ENCODE measurements at regions not wholly inside any gene's neighbourhood (a gene's known extent, or its start where the extent isn't known, plus 50 kb on each side); places are given as distances from the start of the nearest gene placed in this dataset.

- DNase-seq: no peak
Measured at GRCh38 chr5:158082696-158083287, 223.8 kb upstream of the CLINT1 start.

GRCh38 chr5:158080112-158080511 is 221.2 kb upstream of the CLINT1 start:
- DNase-seq: no peak

GRCh38 chr5:158079097-158079496 is 220.2 kb upstream of the CLINT1 start:
- no peak for DNase-seq

- DNase-seq: peak; percentile 34
Measured at GRCh38 chr5:158074992-158075769, 216.2 kb upstream of the CLINT1 start.

GRCh38 chr5:158074597-158074991 is 215.6 kb upstream of the CLINT1 start:
- no peak for DNase-seq

GRCh38 chr5:158070859-158071258 is 211.9 kb upstream of the CLINT1 start:
- no peak for DNase-seq

GRCh38 chr5:158069838-158070237 is 210.9 kb upstream of the CLINT1 start:
- no peak for DNase-seq

GRCh38 chr5:158068964-158069363 is 210.0 kb upstream of the CLINT1 start:
- no peak for DNase-seq

GRCh38 chr5:158066076-158066475 is 207.1 kb upstream of the CLINT1 start:
- no peak for DNase-seq

- DNase-seq: no peak
Measured at GRCh38 chr5:158064334-158065123, 205.6 kb upstream of the CLINT1 start.

GRCh38 chr5:158063052-158063451 is 204.1 kb upstream of the CLINT1 start:
- no peak for DNase-seq

GRCh38 chr5:158061451-158061850 is 202.5 kb upstream of the CLINT1 start:
- no peak for DNase-seq

GRCh38 chr5:158060212-158060611 is 201.3 kb upstream of the CLINT1 start:
- no peak for DNase-seq

GRCh38 chr5:158058208-158059120 is 199.5 kb upstream of the CLINT1 start:
- DNase-seq: no peak

- no peak for DNase-seq
Measured at GRCh38 chr5:158056130-158056825, 197.3 kb upstream of the CLINT1 start.

GRCh38 chr5:158055111-158055501 is 196.2 kb upstream of the CLINT1 start:
- no peak for DNase-seq

GRCh38 chr5:158054223-158055110 is 195.5 kb upstream of the CLINT1 start:
- DNase-seq: no peak

- no peak for DNase-seq
Measured at GRCh38 chr5:158051036-158051435, 192.1 kb upstream of the CLINT1 start.

GRCh38 chr5:158050421-158050820 is 191.5 kb upstream of the CLINT1 start:
- DNase-seq: no peak

GRCh38 chr5:158049459-158049858 is 190.5 kb upstream of the CLINT1 start:
- DNase-seq: no peak

GRCh38 chr5:158045696-158046095 is 186.8 kb upstream of the CLINT1 start:
- DNase-seq: no peak
